Vagina (tissue), 2 donors: ENCODE measurements at regions not wholly inside any gene's neighbourhood (a gene's known extent, or its start where the extent isn't known, plus 50 kb on each side); places are given as distances from the start of the nearest gene placed in this dataset.

ENCODE experiments used
- CTCF ChIP-seq, 3 experiments: fragments of 450-650 bp in 2 of 3; fragments of 200-600 bp in 1 of 3; sonication (generic) in 1 of 3; IDR thresholded peaks; one replicate each; pipeline ENCODE4 v1.5.1; 2017 to 2019; ENCODE audit warnings: antibody characterized with exemption in 3 of 3, mild to moderate bottlenecking in 2 of 3, moderate library complexity in 2 of 3
- POLR2A ChIP-seq, 2 donors: fragments of 450-650 bp; IDR thresholded peaks; one replicate each; pipeline ENCODE4 v1.6.1; 2017; ENCODE audit warnings: antibody characterized with exemption in 2 of 2, mild to moderate bottlenecking in 2 of 2, moderate library complexity in 2 of 2
- POLR2AphosphoS5 ChIP-seq, 2 donors: sonication (generic); formaldehyde crosslinking; IDR thresholded peaks; one replicate each; pipeline ENCODE4 v1.9.0; 2017; ENCODE audit warnings: antibody characterized with exemption in 2 of 2, mild to moderate bottlenecking in 2 of 2, low read depth in 1 of 2; ENCODE audit not compliant: insufficient read depth in 1 of 2

- TF ChIP-seq POLR2A (IDR thresholded peaks at IDR 0.05) (no peak), CTCF (IDR thresholded peaks at IDR 0.05) (no peak), POLR2AphosphoS5 (IDR thresholded peaks at IDR 0.05; ENCODE audit: insufficient read depth in 1 of 2, low read depth in 1 of 2) (no peak)
Measured at GRCh38 chrX:1020634-1021166, 191.7 kb downstream of the CRLF2 start.
